Activated CD8-positive, alpha-beta T cell treated with anti-CD3 and anti-CD28 coated beads for 36 hours (primary cell): ENCODE measurements at regions not wholly inside any gene's neighbourhood (a gene's known extent, or its start where the extent isn't known, plus 50 kb on each side); places are given as distances from the start of the nearest gene placed in this dataset.

Experiments used
- ATAC-seq: fragments of 200-7000 bp; cut with Tn5 transposase; one replicate; pipeline ENCODE4 v1.10.0; 2021; ENCODE audit warnings: mild to moderate bottlenecking, moderate library complexity
- CTCF ChIA-PET: fragments of 350-600 bp; sonication (Branson Sonifier 250); formaldehyde crosslinking; loops from one replicate; lab custom pipeline; 2021; ENCODE audit warnings: antibody characterized with exemption; lab: Charles Lee
- POLR2A ChIA-PET: fragments of 350-600 bp; sonication (Branson Sonifier 250); formaldehyde crosslinking; loops from one replicate; lab custom pipeline; 2021; ENCODE audit warnings: antibody characterized with exemption; lab: Charles Lee
- DNase-seq: peaks from one replicate; pipeline ENCODE4 v3.0.0-alpha.2; 2020
- H3K27ac Mint-ChIP-seq: one replicate; pipeline ENCODE4 v1.8.0; 2021; ENCODE audit warnings: mild to moderate bottlenecking, mixed read lengths
- H3K27me3 Mint-ChIP-seq: one replicate; pipeline ENCODE4 v1.8.0; 2021; ENCODE audit warnings: mixed read lengths
- H3K36me3 Mint-ChIP-seq: one replicate; pipeline ENCODE4 v1.8.0; 2021; ENCODE audit warnings: low read depth, mixed read lengths
- H3K4me1 Mint-ChIP-seq: one replicate; pipeline ENCODE4 v1.8.0; 2021; ENCODE audit warnings: low read depth, mixed read lengths
- H3K4me3 Mint-ChIP-seq: one replicate; pipeline ENCODE4 v1.8.0; 2021; ENCODE audit warnings: mild to moderate bottlenecking, moderate library complexity, mixed read lengths
- H3K9me3 Mint-ChIP-seq: one replicate; pipeline ENCODE4 v1.8.0; 2021; ENCODE audit warnings: mixed read lengths
- CTCF ChIP-seq: fragments of 200-600 bp; IDR thresholded peaks from one replicate; pipeline ENCODE4 v1.8.0; 2022; ENCODE audit warnings: antibody characterized with exemption, mild to moderate bottlenecking
- intact Hi-C: fragments of 100-400 bp; cut with micrococcal nuclease; formaldehyde crosslinking; loops from one replicate; pipeline ENCODE4 v1.10.0; 2022

GRCh38 chr6:113347436-113347835 lies 509.7 kb upstream of the MARCKS start:
- Mint-ChIP-seq H3K4me1 (no peaks in the 10 kb centered on the region), H3K9me3 (no peaks in the 10 kb centered on the region), H3K4me3 (no peak overlapping the region), H3K36me3 (no peaks in the 10 kb centered on the region), H3K27ac (no peak overlapping the region), H3K27me3 (peaks cover 2% of the 10 kb centered on the region)
- ChIA-PET POLR2A (no interaction called here), CTCF (no interaction called here)
- ATAC-seq (no peak), DNase-seq (no peak)
- TF ChIP-seq CTCF: no peak
- intact Hi-C loops: no loop called here

- Mint-ChIP-seq H3K4me3 (no peak overlapping the region), H3K4me1 (no peaks in the 10 kb centered on the region), H3K27ac (no peak overlapping the region), H3K27me3 (peaks cover 2% of the 10 kb centered on the region), H3K9me3 (no peaks in the 10 kb centered on the region), H3K36me3 (no peaks in the 10 kb centered on the region)
- ChIA-PET CTCF (no interaction called here), POLR2A (no interaction called here)
- DNase-seq: no peak
- intact Hi-C loops: no loop called here
- no peak for ATAC-seq
- TF ChIP-seq CTCF: no peak
Measured at GRCh38 chr6:113350461-113350860, 506.7 kb upstream of the MARCKS start.

DNA sequence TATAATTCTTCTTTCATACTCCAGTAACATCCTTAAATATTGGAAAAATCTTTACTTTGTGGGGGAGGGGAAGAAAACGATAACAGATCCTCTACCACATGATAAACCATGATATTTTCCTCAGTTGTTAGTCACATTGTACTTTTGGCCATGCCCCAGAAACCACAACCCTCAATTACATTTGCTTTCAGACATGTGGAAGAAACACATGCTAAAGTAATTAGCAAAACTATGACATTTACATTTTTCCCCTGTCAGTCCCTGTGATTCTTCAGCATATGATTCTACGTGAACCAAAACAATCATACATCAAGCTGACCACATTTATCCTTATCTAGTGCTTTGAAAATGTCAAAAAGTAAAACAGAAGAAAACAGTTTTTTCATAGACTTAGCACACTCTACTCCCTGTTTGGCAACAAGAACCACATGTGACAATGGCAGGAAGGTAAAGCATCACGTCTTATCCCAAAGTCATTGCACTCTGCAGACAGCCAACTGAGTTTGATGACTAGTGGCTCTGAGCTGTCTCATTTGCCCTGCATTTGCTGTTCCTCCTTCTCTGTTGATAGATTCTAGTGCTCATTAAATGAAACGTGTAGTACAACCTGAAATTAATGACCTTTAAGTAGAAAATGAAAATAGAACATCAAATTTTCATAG lies 505.8 kb upstream of the MARCKS start:
- DNase-seq (no peak), ATAC-seq (no peak)
- no peaks in the 10 kb centered on the region for H3K9me3 Mint-ChIP-seq
- intact Hi-C loops: no loop called here
- no peaks in the 10 kb centered on the region for H3K4me1 Mint-ChIP-seq
- no peak for TF ChIP-seq CTCF
- no peak overlapping the region for H3K4me3 Mint-ChIP-seq
- H3K27ac Mint-ChIP-seq: no peak overlapping the region
- ChIA-PET CTCF (no interaction called here), POLR2A (no interaction called here)
- no peaks in the 10 kb centered on the region for H3K36me3 Mint-ChIP-seq
- H3K27me3 Mint-ChIP-seq: peaks cover 4% of the 10 kb centered on the region

GRCh38 chr6:113352029-113352801 lies 504.9 kb upstream of the MARCKS start:
- H3K9me3 Mint-ChIP-seq: no peaks in the 10 kb centered on the region
- DNase-seq: no peak
- no peak for ATAC-seq
- no peak overlapping the region for H3K27ac Mint-ChIP-seq
- intact Hi-C loops: no loop called here
- no peaks in the 10 kb centered on the region for H3K4me1 Mint-ChIP-seq
- POLR2A ChIA-PET: no interaction called here
- peaks cover 4% of the 10 kb centered on the region for H3K27me3 Mint-ChIP-seq
- no peak for TF ChIP-seq CTCF
- no peak overlapping the region for H3K4me3 Mint-ChIP-seq
- H3K36me3 Mint-ChIP-seq: no peaks in the 10 kb centered on the region
- CTCF ChIA-PET: no interaction called here

DNA sequence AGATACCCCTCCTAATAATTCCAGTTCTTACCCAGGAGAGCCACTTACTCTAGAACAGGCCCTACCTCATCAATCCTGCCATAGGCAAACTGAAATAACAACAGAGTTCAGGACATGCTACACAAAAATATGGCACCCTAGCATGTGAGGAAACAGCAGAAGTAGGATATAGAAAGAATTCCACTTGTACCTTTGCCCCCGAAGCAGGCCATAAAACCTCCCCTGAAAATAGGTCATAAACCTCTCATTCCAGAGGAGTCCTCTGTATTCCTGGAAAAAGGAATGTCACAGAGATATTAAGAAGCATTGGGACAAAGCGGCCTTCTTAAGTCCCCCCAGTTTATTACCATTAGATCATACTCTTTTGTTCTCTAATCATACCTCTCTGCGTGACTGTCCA lies 504.3 kb upstream of the MARCKS start:
- ChIA-PET CTCF (no interaction called here), POLR2A (no interaction called here)
- H3K4me1 Mint-ChIP-seq: no peaks in the 10 kb centered on the region
- intact Hi-C loops: no loop called here
- no peak overlapping the region for H3K4me3 Mint-ChIP-seq
- peaks cover 4% of the 10 kb centered on the region for H3K27me3 Mint-ChIP-seq
- no peaks in the 10 kb centered on the region for H3K36me3 Mint-ChIP-seq
- no peak overlapping the region for H3K27ac Mint-ChIP-seq
- no peak for DNase-seq
- no peaks in the 10 kb centered on the region for H3K9me3 Mint-ChIP-seq
- no peak for ATAC-seq
- no peak for TF ChIP-seq CTCF
